ENCODE measurements at regions not wholly inside any gene's neighbourhood (a gene's known extent, or its start where the extent isn't known, plus 50 kb on each side); places are given as distances from the start of the nearest gene placed in this dataset.
"Not testable (repeated sequence)": the region's sequence is repeated elsewhere in the genome, so short reads cannot be mapped to it uniquely, and the experiment has no call there.

DNA sequence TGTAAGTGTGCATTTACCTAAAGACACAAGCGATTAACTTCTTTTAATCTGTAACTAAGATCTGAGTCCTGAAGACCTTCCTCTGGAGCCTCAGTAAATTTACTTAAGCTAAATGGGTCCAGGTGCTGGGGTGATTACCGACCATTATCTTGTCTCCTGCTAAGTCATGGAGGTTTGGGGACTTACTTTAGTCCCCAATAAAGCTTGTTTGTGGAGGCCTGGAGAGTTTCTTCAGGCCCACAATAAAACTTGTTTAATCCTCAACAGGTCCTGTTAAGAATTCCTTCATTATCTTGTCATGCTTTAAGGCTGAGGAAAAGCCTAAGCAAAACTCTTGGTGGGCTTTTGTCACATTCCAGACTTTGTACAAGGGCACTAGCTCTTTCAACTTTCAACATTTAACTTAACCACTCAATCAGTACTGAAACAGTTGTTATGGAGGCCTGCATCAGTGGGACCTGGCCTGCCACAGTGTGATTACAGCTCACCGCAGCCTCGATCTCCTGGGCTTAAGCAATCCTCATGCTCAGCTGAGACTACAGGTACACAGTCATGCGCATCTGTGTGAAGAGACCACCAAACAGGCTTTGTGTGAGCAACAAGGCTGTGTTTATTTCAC lies 84.0 kb downstream of the FMO4 start:
- intact Hi-C loops (cut with DNase I): no loop called here
- H3K9me3 ChIP-seq (ENCODE audit: control insufficient read depth, low read length): no peaks in the 10 kb centered on the region
- no peaks in the 10 kb centered on the region for H3K4me1 ChIP-seq (ENCODE audit: control insufficient read depth, insufficient read depth, low read length)
- no peak overlapping the region for H3K27ac ChIP-seq (ENCODE audit: low read length)
- DNase-seq (no peak), ATAC-seq (no peak)
- H3K4me3 ChIP-seq (ENCODE audit: low read length): no peak overlapping the region
- no peaks in the 10 kb centered on the region for H3K27me3 ChIP-seq (ENCODE audit: control insufficient read depth, insufficient read depth)
- WGBS: 87% methylated on average over 5 of the region's 5 CpGs

DNA sequence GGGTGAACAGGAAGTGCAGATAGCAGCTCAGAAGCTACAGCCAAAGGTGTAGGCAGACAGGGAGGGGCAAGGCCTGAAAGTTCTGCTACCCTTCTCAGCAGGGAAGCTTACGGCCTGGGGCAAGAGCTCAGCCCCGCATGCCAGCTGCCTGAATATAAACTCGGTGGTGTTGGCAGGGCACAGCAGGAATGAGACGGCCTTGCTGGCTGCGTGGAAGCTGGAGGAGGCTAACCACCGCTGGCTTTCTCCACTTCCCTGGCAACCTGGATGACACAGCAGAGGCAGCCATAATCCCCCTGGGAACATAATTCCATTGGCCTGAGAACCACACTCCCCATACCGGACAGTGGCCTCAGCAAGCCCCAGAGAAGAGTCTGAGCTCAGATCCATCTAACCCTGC lies 81.9 kb upstream of the PRRC2C start:
- H3K27ac ChIP-seq (ENCODE audit: low read length): no peak overlapping the region
- no peak for ATAC-seq
- H3K27me3 ChIP-seq (ENCODE audit: control insufficient read depth, insufficient read depth): no peaks in the 10 kb centered on the region
- 54% methylated on average over 7 of the region's 7 CpGs for WGBS
- no peak for DNase-seq
- no peaks in the 10 kb centered on the region for H3K4me1 ChIP-seq (ENCODE audit: control insufficient read depth, insufficient read depth, low read length)
- intact Hi-C loops (cut with DNase I): no loop called here
- no peak overlapping the region for H3K4me3 ChIP-seq (ENCODE audit: low read length)
- H3K9me3 ChIP-seq (ENCODE audit: control insufficient read depth, low read length): peaks cover 2% of the 10 kb centered on the region

DNA sequence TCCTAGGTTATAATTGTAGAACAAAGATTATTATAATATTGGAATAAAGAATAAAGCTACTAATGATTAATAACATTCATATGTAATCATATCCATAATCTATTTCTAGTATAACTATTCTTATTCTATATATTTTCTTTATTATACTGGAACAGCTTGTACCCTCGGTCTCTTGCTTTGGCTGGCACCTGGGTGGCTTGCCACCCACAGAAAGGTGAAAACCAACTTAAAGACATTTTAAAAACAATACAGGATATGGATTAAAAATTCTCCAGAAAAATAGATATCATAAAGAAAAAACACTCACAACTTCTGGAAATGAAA lies 80.0 kb upstream of the PRRC2C start:
- DNase-seq (no peak), ATAC-seq (no peak)
- Histone ChIP-seq H3K9me3 (ENCODE audit: control insufficient read depth, low read length) (peaks cover 2% of the 10 kb centered on the region), H3K4me1 (ENCODE audit: control insufficient read depth, insufficient read depth, low read length) (no peaks in the 10 kb centered on the region), H3K4me3 (ENCODE audit: low read length) (no peak overlapping the region), H3K27me3 (ENCODE audit: control insufficient read depth, insufficient read depth) (no peaks in the 10 kb centered on the region), H3K27ac (ENCODE audit: low read length) (no peak overlapping the region)
- intact Hi-C loops (cut with DNase I): no loop called here
- 88% methylated on average over 1 of the region's 1 CpG for WGBS

DNA sequence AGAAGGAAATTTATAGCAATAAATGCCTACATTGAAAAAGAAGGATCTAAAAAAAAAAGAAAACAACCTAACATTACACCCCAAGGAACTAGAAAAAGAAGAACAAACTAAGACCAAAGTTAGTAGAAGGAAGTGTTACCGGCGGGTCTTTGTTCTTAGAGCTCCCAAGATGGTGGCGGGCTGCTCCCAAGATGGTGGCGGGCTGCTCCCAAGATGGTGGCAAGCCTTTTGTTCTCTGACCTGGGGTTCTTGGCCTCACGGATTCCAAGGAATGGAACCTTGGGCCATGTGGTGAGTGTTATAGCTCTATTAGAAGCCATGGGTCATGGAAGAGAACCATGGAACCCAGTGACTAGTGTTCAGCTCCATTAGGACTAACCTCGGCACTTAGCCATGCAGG lies 71.8 kb upstream of the PRRC2C start:
- DNase-seq; H3K4me3 ChIP-seq (ENCODE audit: low read length); H3K27ac ChIP-seq (ENCODE audit: low read length); H3K9me3 ChIP-seq (ENCODE audit: control insufficient read depth, low read length); H3K4me1 ChIP-seq (ENCODE audit: control insufficient read depth, insufficient read depth, low read length); intact Hi-C loops (cut with DNase I); ATAC-seq; H3K27me3 ChIP-seq (ENCODE audit: control insufficient read depth, insufficient read depth): not testable (repeated sequence)
- 94% methylated on average over 6 of the region's 6 CpGs for WGBS

DNA sequence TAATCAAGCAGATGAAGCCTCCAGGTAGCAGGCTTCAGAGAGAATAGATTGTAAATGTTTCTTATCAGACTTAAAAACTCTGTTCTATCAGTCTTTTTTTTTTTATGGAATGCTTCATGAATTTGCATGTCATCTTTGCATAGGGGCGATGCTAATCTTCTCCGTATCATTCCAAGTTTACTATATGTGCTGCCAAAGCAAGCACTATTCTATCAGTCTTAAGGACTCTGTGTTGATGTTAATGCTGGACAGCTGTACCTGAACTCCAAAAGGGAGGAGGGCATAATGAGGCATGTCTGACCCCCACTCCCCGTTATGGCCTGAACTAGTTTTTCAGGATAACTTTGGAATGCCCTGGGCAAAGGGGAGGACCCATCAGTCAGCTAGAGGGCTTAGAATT lies 66.8 kb upstream of the PRRC2C start:
- H3K9me3 ChIP-seq (ENCODE audit: control insufficient read depth, low read length): peaks cover 2% of the 10 kb centered on the region
- intact Hi-C loops (cut with DNase I): no loop called here
- ATAC-seq (no peak), DNase-seq (no peak)
- H3K27me3 ChIP-seq (ENCODE audit: control insufficient read depth, insufficient read depth): no peaks in the 10 kb centered on the region
- H3K4me1 ChIP-seq (ENCODE audit: control insufficient read depth, insufficient read depth, low read length): no peaks in the 10 kb centered on the region
- WGBS: 79% methylated on average over 3 of the region's 3 CpGs
- H3K4me3 ChIP-seq (ENCODE audit: low read length): no peak overlapping the region
- no peak overlapping the region for H3K27ac ChIP-seq (ENCODE audit: low read length)

DNA sequence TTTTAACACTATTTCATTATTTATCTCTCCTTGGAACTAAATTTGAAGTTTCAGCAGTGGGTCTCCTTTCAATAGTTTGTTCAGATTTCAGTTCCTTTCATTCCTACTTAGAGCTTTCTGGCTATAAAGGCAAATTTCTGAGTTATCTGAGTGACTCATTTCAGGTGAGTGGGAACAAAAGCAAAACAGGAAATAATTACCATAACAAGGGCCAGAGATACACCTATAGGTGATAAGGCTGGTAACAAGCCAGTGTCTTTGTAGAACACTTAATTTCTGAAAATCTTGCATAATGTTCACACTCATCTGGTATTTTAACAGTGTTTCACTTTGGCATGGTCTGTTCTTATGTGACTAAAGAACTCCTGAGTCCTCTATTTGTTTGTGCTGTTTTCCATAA lies 64.5 kb upstream of the PRRC2C start:
- no peak overlapping the region for H3K27ac ChIP-seq (ENCODE audit: low read length)
- DNase-seq: no peak
- intact Hi-C loops (cut with DNase I): no loop called here
- no peaks in the 10 kb centered on the region for H3K9me3 ChIP-seq (ENCODE audit: control insufficient read depth, low read length)
- no peak overlapping the region for H3K4me3 ChIP-seq (ENCODE audit: low read length)
- no peak for ATAC-seq
- no peaks in the 10 kb centered on the region for H3K27me3 ChIP-seq (ENCODE audit: control insufficient read depth, insufficient read depth)
- H3K4me1 ChIP-seq (ENCODE audit: control insufficient read depth, insufficient read depth, low read length): no peaks in the 10 kb centered on the region

DNA sequence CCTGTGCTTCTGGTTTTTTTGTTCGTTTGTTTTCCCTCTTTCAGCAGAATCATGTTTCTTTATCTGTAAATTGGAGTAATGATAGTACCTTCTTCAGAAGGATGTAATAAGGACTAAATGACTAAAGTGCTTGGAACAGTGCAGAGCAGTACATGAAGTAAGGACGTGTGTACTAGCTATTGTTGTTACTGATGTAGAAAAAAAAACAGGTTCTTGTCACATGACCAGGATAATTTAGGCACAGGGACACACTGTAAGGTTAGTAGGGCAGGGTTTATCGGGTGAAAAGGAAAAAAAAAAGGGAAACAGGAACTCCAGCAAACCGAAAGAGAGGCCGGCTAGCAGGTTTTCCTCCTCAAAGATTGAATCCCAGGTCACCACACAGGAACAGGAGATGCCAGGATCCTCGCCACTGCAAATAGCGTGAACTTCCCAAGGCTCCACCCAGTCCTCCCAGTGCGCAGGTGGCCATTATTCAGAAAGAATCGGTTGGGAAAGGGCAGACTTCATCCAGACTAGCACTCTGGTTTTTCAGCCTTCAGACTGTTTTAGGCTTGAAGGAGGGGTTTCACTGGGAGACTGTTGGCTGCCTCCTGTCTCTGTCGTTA lies 63.8 kb upstream of the PRRC2C start:
- peak in 1 of 2 donors; percentile 57 for ATAC-seq
- H3K4me3 ChIP-seq (ENCODE audit: low read length): no peak overlapping the region

DNA sequence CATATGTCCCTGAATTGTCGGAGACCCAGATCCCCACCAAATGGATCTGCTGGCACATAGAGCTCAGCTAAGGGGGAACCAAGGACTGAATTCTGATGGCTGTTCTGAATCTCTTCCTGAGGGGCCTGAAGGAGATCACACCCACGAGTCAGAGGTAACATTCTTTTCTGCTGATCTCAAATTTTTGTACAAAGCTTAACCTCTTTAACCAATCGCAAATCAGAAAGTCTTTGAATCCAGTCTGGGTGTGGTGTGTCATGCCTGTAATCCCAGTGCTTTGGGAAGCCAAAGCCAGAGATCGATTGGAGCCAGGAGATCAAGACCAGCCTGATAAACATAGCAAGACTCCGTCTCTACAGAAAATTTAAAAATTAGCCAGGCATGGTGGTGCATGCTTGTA lies 62.8 kb upstream of the PRRC2C start:
- Histone ChIP-seq H3K9me3 (ENCODE audit: control insufficient read depth, low read length) (no peaks in the 10 kb centered on the region), H3K27me3 (ENCODE audit: control insufficient read depth, insufficient read depth) (no peaks in the 10 kb centered on the region), H3K4me3 (ENCODE audit: low read length) (no peak overlapping the region), H3K4me1 (ENCODE audit: control insufficient read depth, insufficient read depth, low read length) (no peaks in the 10 kb centered on the region), H3K27ac (ENCODE audit: low read length) (no peak overlapping the region)
- intact Hi-C loops (cut with DNase I): no loop called here
- 56% methylated on average over 5 of the region's 5 CpGs for WGBS
- DNase-seq: no peak
- ATAC-seq: no peak

More for the DNA sequence above, 63.8 kb upstream of the PRRC2C start:
- intact Hi-C loops (cut with DNase I): no loop called here
- Histone ChIP-seq H3K27me3 (ENCODE audit: control insufficient read depth, insufficient read depth) (no peaks in the 10 kb centered on the region), H3K9me3 (ENCODE audit: control insufficient read depth, low read length) (no peaks in the 10 kb centered on the region), H3K4me1 (ENCODE audit: control insufficient read depth, insufficient read depth, low read length) (no peaks in the 10 kb centered on the region), H3K27ac (ENCODE audit: low read length) (no peak overlapping the region)
- DNase-seq: no peak
- 62% methylated on average over 10 of the region's 10 CpGs for WGBS

DNA sequence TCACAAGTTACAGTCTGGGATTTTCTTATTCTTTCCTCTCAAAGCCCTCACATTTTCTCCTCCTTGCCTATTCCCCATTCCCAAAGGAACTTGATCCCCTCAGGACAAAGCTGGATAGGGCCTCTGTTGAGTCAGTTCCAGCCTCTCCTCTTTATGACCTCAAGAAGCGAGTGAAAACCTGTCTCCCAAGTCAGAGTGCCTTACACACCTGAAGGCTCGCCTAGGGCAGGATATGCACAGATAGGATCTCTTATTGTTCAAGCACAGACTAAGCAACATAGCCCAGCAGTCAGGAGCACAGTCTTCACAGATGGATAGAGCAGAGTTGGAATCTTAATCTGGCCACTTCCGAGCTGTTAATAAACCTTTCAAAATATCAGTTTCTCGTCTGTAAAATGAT lies 60.8 kb upstream of the PRRC2C start:
- Histone ChIP-seq H3K4me3 (ENCODE audit: low read length) (no peak overlapping the region), H3K27ac (ENCODE audit: low read length) (no peak overlapping the region), H3K9me3 (ENCODE audit: control insufficient read depth, low read length) (no peaks in the 10 kb centered on the region), H3K27me3 (ENCODE audit: control insufficient read depth, insufficient read depth) (no peaks in the 10 kb centered on the region), H3K4me1 (ENCODE audit: control insufficient read depth, insufficient read depth, low read length) (no peaks in the 10 kb centered on the region)
- DNase-seq (no peak), ATAC-seq (no peak)
- intact Hi-C loops (cut with DNase I): no loop called here
- WGBS: 82% methylated on average over 4 of the region's 4 CpGs

DNA sequence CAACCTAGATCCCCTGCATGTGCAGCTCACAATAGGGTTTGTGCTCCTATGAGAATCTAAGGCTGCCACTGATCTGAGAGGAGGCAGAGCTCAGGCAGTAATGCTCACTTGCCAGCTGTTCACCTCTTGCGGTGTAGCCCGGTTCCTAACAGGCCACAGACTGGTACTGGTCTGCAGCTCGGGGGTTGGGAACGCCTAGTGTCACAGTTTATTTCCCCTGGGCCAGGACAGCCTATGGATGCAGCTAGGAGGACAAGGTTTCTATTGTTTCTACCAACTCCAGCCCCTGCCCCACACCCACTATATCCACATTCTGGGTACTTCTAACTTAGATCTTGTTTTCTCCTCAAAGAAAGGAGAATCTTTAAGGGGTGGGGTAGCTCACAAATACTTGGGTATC lies 58.7 kb upstream of the PRRC2C start:
- ATAC-seq (no peak), DNase-seq (no peak)
- no peaks in the 10 kb centered on the region for H3K4me1 ChIP-seq (ENCODE audit: control insufficient read depth, insufficient read depth, low read length)
- no peaks in the 10 kb centered on the region for H3K27me3 ChIP-seq (ENCODE audit: control insufficient read depth, insufficient read depth)
- H3K4me3 ChIP-seq (ENCODE audit: low read length): no peak overlapping the region
- H3K27ac ChIP-seq (ENCODE audit: low read length): no peak overlapping the region
- WGBS: 90% methylated on average over 4 of the region's 4 CpGs
- intact Hi-C loops (cut with DNase I): no loop called here
- no peaks in the 10 kb centered on the region for H3K9me3 ChIP-seq (ENCODE audit: control insufficient read depth, low read length)

DNA sequence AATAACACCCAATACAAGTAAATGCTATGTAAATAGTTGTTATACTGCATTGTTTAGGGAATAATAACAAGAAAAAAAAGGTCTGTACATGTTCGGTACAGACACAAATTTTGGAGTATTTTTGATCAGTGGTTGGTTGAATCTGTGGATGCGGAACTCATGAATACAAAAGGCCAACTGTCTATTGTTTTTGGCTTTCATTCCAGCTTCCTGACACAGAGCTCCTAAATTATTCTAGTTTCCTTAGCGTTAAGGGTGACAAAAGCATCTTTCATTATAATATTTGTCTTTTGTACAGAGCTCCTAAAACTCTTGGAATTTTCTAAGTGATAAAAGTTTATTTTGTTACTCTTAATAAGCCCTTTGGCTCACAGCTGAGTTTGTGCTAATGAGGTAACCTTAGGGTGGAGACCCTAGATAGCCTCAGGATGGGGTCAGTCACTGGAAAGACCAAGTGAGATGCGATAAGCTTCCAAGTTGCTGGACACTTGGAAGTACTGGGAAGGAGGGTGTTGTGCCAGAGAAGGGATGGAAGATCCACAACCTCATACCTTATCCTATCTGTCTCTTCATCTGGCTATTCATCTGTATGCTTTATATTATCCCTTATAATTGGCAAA lies 57.4 kb upstream of the PRRC2C start:
- Histone ChIP-seq H3K27me3 (ENCODE audit: control insufficient read depth, insufficient read depth) (no peaks in the 10 kb centered on the region), H3K9me3 (ENCODE audit: control insufficient read depth, low read length) (no peaks in the 10 kb centered on the region), H3K4me3 (ENCODE audit: low read length) (no peak overlapping the region), H3K4me1 (ENCODE audit: control insufficient read depth, insufficient read depth, low read length) (no peaks in the 10 kb centered on the region), H3K27ac (ENCODE audit: low read length) (no peak overlapping the region)
- 34% methylated on average over 4 of the region's 4 CpGs for WGBS
- ATAC-seq (peak; percentile 63 to 93), DNase-seq (no peak)
- intact Hi-C loops (cut with DNase I): no loop called here

DNA sequence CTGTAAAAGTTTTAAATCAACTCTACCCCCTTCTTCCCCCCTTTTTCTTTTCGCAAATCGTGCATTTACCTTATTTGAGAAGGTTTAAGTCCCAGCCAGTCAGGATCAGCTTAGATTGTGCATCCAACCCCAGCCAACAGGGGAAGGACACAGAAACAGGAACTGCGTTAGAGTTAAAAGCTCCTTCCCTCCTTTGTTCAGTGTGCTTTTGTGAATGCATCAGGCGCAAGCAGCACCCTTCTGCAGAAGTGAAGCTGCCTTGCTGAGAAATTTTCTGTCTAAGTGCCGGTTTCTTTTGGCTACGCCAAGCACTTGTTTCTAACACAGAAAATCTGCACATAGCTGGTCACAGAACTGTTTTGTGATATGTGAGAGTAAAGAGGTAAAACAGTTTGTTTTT lies 56.2 kb upstream of the PRRC2C start:
- no peak for DNase-seq
- 93% methylated on average over 6 of the region's 6 CpGs for WGBS
- H3K27ac ChIP-seq (ENCODE audit: low read length): no peak overlapping the region
- ATAC-seq: no peak
- no peaks in the 10 kb centered on the region for H3K4me1 ChIP-seq (ENCODE audit: control insufficient read depth, insufficient read depth, low read length)
- H3K9me3 ChIP-seq (ENCODE audit: control insufficient read depth, low read length): no peaks in the 10 kb centered on the region
- no peak overlapping the region for H3K4me3 ChIP-seq (ENCODE audit: low read length)
- intact Hi-C loops (cut with DNase I): no loop called here
- H3K27me3 ChIP-seq (ENCODE audit: control insufficient read depth, insufficient read depth): no peaks in the 10 kb centered on the region
